HG02973 (cell line): ENCODE measurements at regions not wholly inside any gene's neighbourhood (a gene's known extent, or its start where the extent isn't known, plus 50 kb on each side); places are given as distances from the start of the nearest gene placed in this dataset.

ENCODE experiments used
- ATAC-seq: cut with Tn5 transposase; IDR thresholded peaks from one replicate; pipeline ENCODE4 v1.9.1; 2021; ENCODE audit warnings: moderate library complexity; ENCODE audit not compliant: unreplicated experiment

- ATAC-seq, result no peak
These were observed 1133.5 kb downstream of the OLFM4 start for GRCh38 chr13:54162069-54162468.

- no peak for ATAC-seq
These were observed 1137.1 kb downstream of the OLFM4 start for GRCh38 chr13:54165581-54166215.

GRCh38 chr13:54173996-54174395 lies 1145.4 kb downstream of the OLFM4 start:
- ATAC-seq, result no peak

- ATAC-seq, result no peak
These were observed 1146.9 kb downstream of the OLFM4 start for GRCh38 chr13:54175466-54175865.

GRCh38 chr13:54177466-54177865 lies 1148.9 kb downstream of the OLFM4 start:
- ATAC-seq, result no peak

- no peak for ATAC-seq
These were observed 1154.6 kb downstream of the OLFM4 start for GRCh38 chr13:54183166-54183565.

- ATAC-seq, result no peak
These were observed 1155.1 kb downstream of the OLFM4 start for GRCh38 chr13:54183728-54184127.

GRCh38 chr13:54184576-54184975 lies 1156.0 kb downstream of the OLFM4 start:
- ATAC-seq, result no peak

GRCh38 chr13:54185101-54185500 lies 1156.5 kb downstream of the OLFM4 start:
- ATAC-seq, result no peak

- ATAC-seq, result no peak
These were observed 1157.2 kb downstream of the OLFM4 start for GRCh38 chr13:54185785-54186184.

- ATAC-seq, result no peak
These were observed 1158.8 kb downstream of the OLFM4 start for GRCh38 chr13:54187461-54187860.

- ATAC-seq, result no peak
These were observed 1165.8 kb downstream of the OLFM4 start for GRCh38 chr13:54194233-54195024.

- no peak for ATAC-seq
These were observed 1168.1 kb downstream of the OLFM4 start for GRCh38 chr13:54196684-54197083.

- ATAC-seq, result no peak
These were observed 1170.3 kb downstream of the OLFM4 start for GRCh38 chr13:54198911-54199310.

- ATAC-seq, result no peak
These were observed 1178.0 kb downstream of the OLFM4 start for GRCh38 chr13:54206626-54207025.

- no peak for ATAC-seq
These were observed 1181.9 kb downstream of the OLFM4 start for GRCh38 chr13:54210397-54211049.

GRCh38 chr13:54216221-54216620 lies 1187.6 kb downstream of the OLFM4 start:
- ATAC-seq, result no peak

- no peak for ATAC-seq
These were observed 1198.3 kb downstream of the OLFM4 start for GRCh38 chr13:54226876-54227275.

- no peak for ATAC-seq
These were observed 1204.1 kb downstream of the OLFM4 start for GRCh38 chr13:54232700-54233099.

GRCh38 chr13:54234607-54235006 lies 1206.0 kb downstream of the OLFM4 start:
- no peak for ATAC-seq

- ATAC-seq, result no peak
These were observed 1213.1 kb downstream of the OLFM4 start for GRCh38 chr13:54241719-54242118.

GRCh38 chr13:54248306-54248705 lies 1219.7 kb downstream of the OLFM4 start:
- no peak for ATAC-seq
